GM18951 (cell line): ENCODE measurements at regions not wholly inside any gene's neighbourhood (a gene's known extent, or its start where the extent isn't known, plus 50 kb on each side); places are given as distances from the start of the nearest gene placed in this dataset.

Experiments used
- POLR2A ChIP-seq: IDR thresholded peaks from 4 replicates; pipeline ENCODE4 v1.6.1; 2011; ENCODE audit warnings: mild to moderate bottlenecking; ENCODE audit not compliant: insufficient read length, insufficient read depth; ENCODE audit errors: extremely low read depth
- in situ Hi-C: fragments of 300-500 bp; cut with MboI; formaldehyde crosslinking; loops from one replicate; pipeline ENCODE4 v1.12.0; 2022; ENCODE audit warnings: low sequenced_read_pairs, mixed read lengths, inconsistent platforms; ENCODE audit not compliant: unreplicated experiment

DNA sequence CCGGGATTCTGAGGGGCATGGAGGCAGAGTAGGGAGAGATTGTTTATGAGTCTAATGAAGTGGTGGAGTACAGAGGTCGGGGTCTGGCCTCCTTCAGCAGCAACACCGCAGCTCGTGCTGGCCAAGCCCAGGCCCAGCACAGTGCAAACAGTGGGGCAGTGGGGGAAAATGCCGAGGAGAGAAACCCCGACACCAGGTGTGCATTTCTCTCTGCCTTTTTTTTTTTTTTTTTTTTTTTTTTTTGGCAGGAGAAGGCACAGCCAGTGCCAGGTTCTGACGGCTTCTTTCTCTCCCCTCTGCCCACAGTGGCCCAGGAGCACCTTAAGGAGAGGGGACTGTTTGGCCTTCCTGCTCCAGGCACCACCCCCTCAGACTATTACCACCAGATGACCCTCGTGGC is 219.3 kb downstream of the GLI2 start:
- in situ Hi-C loops = no loop called here
- TF ChIP-seq POLR2A = no peak

DNA sequence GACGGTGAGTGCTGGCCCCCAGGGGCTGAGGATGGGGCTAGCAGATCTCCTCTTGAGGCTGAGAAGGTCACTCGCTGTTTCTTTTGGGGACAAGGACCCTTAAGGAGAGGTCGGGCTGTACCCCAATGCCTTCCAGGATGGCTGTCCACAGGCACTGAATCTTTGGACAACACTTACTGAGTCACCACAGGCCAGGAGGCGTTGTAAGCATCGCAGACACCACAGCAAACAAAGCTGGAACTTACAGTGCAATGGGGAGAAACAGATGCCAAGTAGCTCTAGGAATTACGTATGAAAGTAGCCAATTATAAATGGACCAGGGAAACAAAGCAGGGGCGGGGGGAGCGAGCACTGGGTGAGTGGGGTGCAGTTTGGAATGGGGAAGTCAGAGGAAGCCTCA is 219.8 kb downstream of the GLI2 start:
- in situ Hi-C loops = no loop called here
- TF ChIP-seq POLR2A = no peak

DNA sequence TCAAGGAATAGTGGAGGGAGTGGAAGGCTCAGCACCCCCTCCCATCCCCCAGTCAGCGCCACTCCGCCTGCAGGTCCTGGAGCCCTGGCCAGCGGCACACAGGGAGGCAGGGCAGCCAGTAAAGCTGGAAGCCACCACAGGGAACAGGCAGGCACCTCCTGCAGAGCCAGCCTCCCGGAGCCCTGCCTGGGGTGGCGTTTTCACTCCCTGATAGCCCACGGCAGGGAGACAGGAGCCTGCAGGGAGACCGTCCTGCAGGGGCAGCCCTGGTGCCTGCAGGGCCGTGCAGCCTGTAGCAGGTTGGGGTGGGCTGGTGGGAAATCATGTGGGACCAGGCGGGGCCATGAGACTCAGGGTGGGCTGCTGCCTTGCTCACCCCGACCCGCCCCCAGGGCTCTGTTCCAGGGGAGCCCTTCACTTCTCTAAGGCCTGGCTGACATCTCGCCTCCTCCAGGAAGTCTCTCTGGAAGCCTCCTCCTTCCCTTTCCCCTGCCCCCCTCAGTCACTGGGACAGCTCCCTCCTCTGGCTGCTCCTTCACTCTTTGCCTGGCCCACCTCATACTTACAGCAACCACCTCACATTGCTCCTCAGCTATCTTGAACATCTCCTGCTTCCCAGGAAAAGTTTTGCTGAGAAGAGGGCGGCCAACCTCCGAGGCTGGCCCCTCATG is 221.0 kb downstream of the GLI2 start:
- in situ Hi-C loops = no loop called here

DNA sequence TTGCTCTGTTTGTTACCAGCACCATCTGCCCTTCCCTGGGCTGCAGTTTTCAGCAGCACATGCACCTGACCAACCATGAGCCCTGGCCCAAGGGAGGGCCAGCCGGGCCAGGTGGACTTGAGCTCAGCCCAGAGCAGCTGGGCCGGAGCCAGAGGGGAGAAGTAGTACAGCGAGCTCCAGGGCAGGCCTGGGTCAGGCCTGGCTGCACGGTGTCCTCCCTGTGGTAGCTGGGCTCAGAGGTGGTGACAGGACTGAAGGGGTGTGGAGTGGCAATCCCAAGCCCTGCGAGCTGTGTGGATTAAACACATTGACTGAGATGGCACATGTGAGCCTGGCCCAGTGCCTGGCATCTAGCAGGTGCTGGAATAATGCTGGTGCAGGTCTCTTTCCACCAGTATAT is 222.2 kb downstream of the GLI2 start:
- no peak for TF ChIP-seq POLR2A
- in situ Hi-C loops = no loop called here

More for the DNA sequence above, 221.0 kb downstream of the GLI2 start:
- no peak for TF ChIP-seq POLR2A

DNA sequence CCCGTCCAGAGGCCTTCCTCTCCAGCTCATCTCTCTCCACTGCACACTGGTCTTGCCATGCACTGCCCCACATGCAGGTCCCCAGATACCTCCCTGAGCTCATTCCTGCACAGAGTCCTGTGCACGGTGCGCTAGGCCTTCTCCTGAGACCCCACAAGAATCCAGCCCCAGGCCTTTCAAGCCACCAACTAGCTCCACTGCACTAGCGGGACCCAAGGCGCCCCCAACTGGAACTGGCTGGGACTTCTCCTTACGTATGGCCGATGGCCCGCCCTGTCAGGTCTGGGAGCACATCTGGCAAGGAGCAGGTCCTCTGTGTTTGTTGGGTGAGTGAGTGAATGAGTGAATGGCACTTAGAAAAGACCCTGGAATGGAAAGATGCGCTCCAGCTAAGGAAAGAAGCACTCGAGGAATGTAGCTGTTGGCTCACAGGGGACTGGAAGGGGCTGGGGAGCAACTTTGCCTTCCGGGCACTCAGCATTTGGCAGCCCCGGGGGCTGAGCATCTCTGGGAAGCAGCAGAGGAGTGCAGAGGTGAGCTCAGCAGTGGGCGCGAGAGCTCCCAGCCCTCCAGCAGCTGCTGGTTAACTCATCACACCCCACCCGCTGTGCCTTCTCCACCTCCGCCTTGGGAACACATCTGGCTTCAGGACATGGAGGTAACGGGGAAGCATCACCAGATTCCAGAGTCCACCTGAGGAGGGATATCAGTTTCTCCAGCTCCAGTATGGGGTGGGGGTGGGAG is 223.1 kb downstream of the GLI2 start:
- no peak for TF ChIP-seq POLR2A
- in situ Hi-C loops = no loop called here

DNA sequence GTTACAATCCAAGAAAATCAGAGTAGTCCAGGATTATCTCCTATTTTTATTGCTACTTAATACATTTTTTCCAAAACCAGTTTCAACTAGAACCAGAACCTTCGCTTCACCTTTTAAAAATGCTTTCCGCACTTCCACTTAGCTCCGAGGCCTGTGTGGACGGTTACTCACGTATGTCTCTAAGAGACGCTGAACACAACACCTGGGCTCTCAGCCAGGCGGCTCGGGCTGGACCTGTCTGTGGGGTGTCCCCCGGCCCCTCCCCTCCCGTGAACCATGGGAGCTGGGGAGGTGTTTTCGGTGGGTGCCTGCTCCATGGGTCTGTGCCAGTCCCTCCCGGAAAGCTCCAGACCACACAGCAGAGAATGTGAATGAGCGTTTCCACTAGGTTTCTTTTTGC is 223.8 kb downstream of the GLI2 start:
- TF ChIP-seq POLR2A = no peak
- in situ Hi-C loops = no loop called here

DNA sequence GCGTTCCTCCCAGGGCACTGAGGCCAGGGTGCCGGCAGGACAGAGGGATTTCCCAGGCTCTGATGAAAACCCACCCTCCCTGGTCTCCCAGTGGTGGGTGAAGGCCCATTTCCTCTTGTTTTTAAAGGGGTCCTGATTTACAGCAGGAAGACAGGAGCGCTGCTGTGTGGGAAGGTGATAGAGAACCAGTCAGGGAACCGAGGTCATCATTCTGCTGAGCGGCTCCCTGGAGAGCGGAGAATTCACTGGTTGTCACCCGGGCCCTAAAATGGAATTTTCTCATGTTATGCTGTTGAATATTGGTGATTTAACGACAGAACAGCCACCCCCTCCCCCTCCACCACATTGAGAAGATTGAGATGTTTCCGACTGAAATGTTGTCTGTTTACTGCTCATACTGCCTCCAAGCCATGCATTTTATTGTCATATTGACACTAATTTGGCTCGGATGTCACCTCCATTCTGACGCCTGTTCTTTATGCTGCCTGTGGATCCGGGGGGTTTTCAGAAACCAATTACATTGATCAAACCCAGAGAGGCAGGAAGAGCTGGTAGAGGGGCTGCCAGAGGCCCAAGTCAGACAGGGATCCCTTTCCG is 225.2 kb downstream of the GLI2 start:
- no peak for TF ChIP-seq POLR2A
- in situ Hi-C loops = no loop called here

DNA sequence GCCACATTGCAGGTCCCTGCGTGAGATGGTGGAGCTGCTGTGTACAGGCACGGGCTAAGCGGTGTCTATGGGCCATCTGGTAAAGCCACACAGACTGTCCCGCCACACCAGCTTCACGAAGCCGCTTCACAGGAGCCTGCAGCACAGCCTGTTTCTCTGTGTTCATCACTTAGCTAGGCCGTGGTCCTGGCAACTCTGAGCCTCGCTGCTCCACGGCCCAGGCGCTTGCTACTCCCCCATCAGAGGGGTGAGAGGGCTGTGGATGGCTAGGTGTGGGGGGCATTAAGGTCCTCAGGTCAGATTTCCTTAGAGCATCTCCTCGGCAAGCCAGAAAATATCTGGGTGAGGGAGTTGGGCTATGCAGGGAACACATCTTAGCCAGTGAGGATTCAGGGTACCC is 225.7 kb downstream of the GLI2 start:
- TF ChIP-seq POLR2A = no peak
- in situ Hi-C loops = no loop called here

DNA sequence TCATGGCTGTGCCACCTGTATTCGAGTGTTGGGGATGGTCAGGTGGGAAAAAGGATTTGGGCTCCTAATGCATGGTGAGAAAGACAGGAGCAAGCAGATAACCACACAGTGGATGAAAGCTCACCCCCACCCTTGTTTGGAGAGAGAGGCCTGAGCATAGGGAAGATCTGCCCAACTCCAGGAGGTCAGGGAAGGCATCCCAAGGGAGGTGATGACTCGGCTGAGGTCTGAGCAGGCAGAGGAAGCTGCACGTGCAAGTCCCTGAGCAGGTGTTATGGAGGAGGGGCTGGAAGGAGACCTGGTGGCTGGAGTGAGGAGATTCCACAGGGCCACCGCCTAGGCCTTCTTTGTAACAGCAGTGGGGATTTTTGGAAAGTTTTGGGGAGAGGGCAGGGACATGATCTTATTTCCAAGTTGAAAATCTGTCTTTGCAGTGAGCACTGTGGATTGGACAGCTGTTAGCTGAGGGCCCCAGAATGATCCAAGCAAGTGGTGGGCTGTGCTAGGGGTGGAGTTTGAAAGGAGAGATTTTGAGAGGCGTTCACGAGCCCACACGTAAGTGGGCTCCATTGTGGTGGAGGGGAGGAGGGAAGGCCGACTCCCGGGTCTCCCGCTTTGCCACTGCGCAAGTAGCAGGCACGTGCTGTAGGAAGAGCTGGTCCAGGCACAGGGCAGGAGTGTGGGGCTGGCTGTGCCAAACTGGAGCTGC is 228.5 kb downstream of the GLI2 start:
- TF ChIP-seq POLR2A = no peak
- in situ Hi-C loops = no loop called here

DNA sequence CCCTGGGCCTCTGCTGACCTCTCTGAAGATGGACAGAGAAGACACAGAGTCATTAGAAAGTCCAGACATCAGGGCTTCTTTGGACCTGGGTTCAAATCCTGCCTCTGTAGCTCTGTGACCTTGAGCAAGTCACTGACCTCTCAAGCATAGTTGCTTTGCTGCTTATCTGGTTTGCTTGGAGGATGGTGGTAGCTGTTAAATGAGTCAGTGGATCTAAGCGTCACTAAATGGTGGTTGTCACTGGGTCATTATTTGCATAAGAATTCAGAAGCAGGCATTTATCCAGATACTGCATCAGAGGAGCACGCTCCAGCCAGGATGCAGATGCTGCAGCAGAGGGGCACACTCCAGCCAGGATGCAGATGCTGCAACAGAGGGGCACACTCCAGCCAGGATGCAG is 229.2 kb downstream of the GLI2 start:
- in situ Hi-C loops = no loop called here
- no peak for TF ChIP-seq POLR2A

DNA sequence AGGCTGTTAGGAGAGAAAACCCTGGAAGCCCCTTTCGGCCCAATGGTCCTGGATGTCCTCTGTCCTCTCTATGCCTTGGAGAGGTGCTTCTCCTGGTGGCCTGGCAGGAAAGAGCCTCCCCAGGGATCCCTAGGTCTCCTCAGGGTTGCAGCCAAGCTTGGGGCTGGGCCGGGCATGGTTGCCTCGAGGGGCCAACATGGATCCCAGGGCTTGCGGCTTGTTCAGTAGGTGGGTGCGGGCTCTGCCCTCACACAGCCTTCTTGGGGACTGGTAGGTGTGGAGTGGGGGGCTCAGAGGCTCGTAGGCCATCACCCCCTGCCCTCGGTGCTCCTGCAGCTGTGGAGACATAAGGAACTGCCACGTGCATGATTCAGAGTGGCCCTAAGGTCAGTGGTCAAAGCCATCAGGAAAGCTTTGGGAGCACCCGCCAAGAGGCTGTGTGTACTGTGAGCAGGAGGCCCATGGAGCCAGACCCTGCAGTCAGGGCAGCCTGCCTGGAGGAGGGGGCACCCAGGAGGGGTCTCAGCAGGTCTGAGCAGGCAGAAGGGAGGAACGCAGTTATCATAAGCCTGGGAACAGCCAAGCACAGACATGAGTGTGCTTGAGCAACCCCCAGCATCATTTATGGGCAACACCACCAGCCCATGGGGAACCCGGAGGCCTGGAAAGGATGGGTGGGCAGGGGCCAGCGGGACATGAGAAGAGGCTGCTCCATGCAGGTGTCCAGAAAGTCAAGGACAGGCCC is 231.0 kb downstream of the GLI2 start:
- TF ChIP-seq POLR2A = no peak
- in situ Hi-C loops = no loop called here

DNA sequence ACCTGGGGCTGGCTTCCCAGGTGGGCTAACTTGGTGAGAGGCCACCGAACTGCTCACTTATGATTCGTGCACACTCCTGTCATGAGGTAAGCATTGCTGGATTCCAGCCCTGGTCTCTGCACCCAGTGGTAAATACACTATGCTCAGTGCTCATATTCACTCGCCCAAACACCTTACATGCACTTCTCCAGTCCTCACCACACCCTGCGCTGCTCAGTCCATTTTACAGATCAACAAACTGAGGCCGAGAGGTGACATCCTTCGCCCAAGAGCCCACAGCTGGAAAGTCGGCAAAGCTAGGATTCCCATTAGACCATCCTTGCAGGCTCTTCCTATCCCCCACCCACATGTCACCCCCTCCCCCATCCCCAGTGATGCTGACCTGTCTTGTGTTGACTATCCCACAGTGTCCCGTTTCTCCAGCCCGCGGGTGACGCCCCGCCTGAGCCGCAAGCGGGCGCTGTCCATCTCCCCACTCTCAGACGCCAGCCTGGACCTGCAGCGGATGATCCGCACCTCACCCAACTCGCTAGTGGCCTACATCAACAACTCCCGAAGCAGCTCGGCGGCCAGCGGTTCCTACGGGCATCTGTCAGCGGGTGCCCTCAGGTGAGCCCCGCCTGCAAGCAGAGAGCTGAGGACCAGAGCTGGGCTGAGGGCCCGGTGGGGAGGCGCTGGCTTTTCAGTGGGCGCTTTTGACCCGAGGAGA is 232.8 kb downstream of the GLI2 start:
- no peak for TF ChIP-seq POLR2A
- in situ Hi-C loops = no loop called here

DNA sequence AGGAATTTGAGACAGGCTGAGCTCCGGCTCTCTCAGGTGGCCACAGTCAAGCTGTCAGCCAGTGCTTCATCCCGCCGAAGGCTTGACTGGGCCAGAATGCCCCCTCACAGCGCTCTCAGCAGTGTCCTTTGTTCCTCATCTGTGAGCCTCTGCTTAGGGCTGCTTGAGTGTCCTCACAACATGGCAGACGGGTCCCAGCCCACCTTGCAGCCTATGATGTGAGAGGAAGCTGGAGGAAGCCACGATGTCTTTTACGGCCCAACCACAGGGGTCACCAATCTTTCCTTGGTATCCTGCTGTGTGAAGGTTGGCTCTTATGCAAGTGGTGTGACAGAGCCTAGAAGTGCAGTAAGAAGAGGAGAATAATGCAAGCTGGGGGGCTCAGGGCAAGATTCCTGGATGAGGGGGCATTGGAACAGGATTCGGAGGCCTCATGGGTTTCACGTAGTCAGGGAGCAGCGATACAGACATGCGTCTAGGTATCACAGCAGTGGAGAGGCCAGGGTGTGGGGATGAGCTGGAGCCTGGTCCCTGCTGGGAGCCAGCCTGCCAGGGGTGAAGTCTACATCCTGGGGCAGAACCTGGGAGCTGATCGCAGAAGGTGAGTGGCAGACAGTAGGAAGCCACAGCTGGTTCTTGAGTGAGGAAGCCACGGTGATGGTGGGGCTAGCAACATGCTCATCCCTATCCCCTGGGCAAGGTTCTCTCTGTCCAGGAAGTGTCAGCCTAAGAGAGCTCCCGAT is 234.1 kb downstream of the GLI2 start:
- in situ Hi-C loops = no loop called here
- no peak for TF ChIP-seq POLR2A
